GM23338 (cell line): ENCODE measurements at regions not wholly inside any gene's neighbourhood (a gene's known extent, or its start where the extent isn't known, plus 50 kb on each side); places are given as distances from the start of the nearest gene placed in this dataset.

Experiments used
- ATAC-seq: fragments of 200-7000 bp; cut with Tn5 transposase; 3 replicates; pipeline ENCODE4 v1.9.1; 2020
- DNase-seq: peaks from one replicate; pipeline ENCODE4 v3.0.0-alpha.2; 2015; ENCODE audit warnings: low spot score
- H2AFZ ChIP-seq: fragments of 200-600 bp; sonication (generic); 2 replicates; pipeline ENCODE4 v1.8.0; 2016; ENCODE audit warnings: antibody characterized with exemption, mild to moderate bottlenecking, moderate library complexity
- H3F3A ChIP-seq: fragments of 200-600 bp; sonication (generic); replicated peaks from 2 replicates; pipeline ENCODE4 v1.8.0; 2017; ENCODE audit warnings: antibody characterized with exemption, mixed run types, low read depth
- H3K27ac ChIP-seq: fragments of 200-600 bp; sonication (generic); 2 replicates; pipeline ENCODE4 v1.6.1; 2016; ENCODE audit warnings: low read depth
- H3K27me3 ChIP-seq: fragments of 200-600 bp; sonication (generic); 2 replicates; pipeline ENCODE4 v1.8.0; 2016; ENCODE audit warnings: mild to moderate bottlenecking, mixed run types, moderate library complexity; ENCODE audit not compliant: insufficient read depth
- H3K36me3 ChIP-seq: fragments of 200-600 bp; sonication (generic); 2 replicates; pipeline ENCODE4 v1.8.0; 2016; ENCODE audit warnings: mild to moderate bottlenecking; ENCODE audit not compliant: insufficient read depth
- H3K4me1 ChIP-seq: fragments of 200-600 bp; sonication (generic); 2 replicates; pipeline ENCODE4 v1.8.0; 2016; ENCODE audit warnings: mild to moderate bottlenecking, moderate library complexity; ENCODE audit not compliant: insufficient read depth
- H3K4me2 ChIP-seq: fragments of 200-600 bp; sonication (generic); 2 replicates; pipeline ENCODE4 v1.7.1; 2017; ENCODE audit warnings: mixed run types
- H3K4me3 ChIP-seq: fragments of 200-600 bp; sonication (generic); 2 replicates; pipeline ENCODE4 v1.6.1; 2016; ENCODE audit warnings: mixed run types
- H3K79me2 ChIP-seq: fragments of 200-600 bp; sonication (generic); replicated peaks from 2 replicates; pipeline ENCODE4 v1.8.0; 2017; ENCODE audit warnings: mild to moderate bottlenecking; ENCODE audit not compliant: insufficient read depth
- H3K9me2 ChIP-seq: fragments of 200-600 bp; sonication (generic); 2 replicates; pipeline ENCODE4 v1.8.0; 2017; ENCODE audit not compliant: insufficient read depth
- H4K20me1 ChIP-seq: fragments of 200-600 bp; sonication (generic); replicated peaks from 2 replicates; pipeline ENCODE4 v1.8.0; 2017; ENCODE audit warnings: mild to moderate bottlenecking; ENCODE audit not compliant: insufficient read depth
- H3K27ac Mint-ChIP-seq: 2 replicates; pipeline ENCODE4 v1.8.0; 2020; ENCODE audit warnings: inconsistent platforms, mild to moderate bottlenecking, moderate library complexity, mixed read lengths
- H3K27me3 Mint-ChIP-seq: 3 replicates; pipeline ENCODE4 v1.8.0; 2022; ENCODE audit warnings: low read depth, mild to moderate bottlenecking, moderate library complexity, mixed read lengths, inconsistent platforms; ENCODE audit not compliant: insufficient read depth, poor library complexity
- H3K36me3 Mint-ChIP-seq: 3 replicates; pipeline ENCODE4 v1.8.0; 2021; ENCODE audit warnings: low read depth, mild to moderate bottlenecking, inconsistent platforms, moderate library complexity, mixed read lengths
- H3K4me1 Mint-ChIP-seq: 3 replicates; pipeline ENCODE4 v1.8.0; 2020; ENCODE audit warnings: mild to moderate bottlenecking, inconsistent platforms, mixed read lengths
- H3K4me3 Mint-ChIP-seq: 3 replicates; pipeline ENCODE4 v1.8.0; 2021; ENCODE audit warnings: moderate library complexity, mild to moderate bottlenecking, inconsistent platforms, mixed read lengths
- H3K9me3 Mint-ChIP-seq: 3 replicates; pipeline ENCODE4 v1.8.0; 2020; ENCODE audit warnings: moderate library complexity, mild to moderate bottlenecking, inconsistent platforms, mixed read lengths
- CREB1 ChIP-seq: fragments of 250-450 bp; sonication (Bioruptor Pico); IDR thresholded peaks from 2 replicates; pipeline ENCODE4 v1.5.0; 2020; ENCODE audit warnings: low read depth, mild to moderate bottlenecking, moderate library complexity
- EZH2 ChIP-seq: fragments of 200-600 bp; sonication (generic); IDR thresholded peaks from one replicate; pipeline ENCODE4 v1.8.0; 2017; ENCODE audit warnings: antibody characterized with exemption, mild to moderate bottlenecking, low read depth; ENCODE audit not compliant: unreplicated experiment
- EZH2phosphoT487 ChIP-seq: fragments of 200-600 bp; sonication (generic); IDR thresholded peaks from one replicate; pipeline ENCODE4 v1.8.1; 2018; ENCODE audit warnings: antibody characterized with exemption; ENCODE audit not compliant: unreplicated experiment
- JUNB ChIP-seq: IDR thresholded peaks from one replicate; pipeline ENCODE4 v1.6.1; 2016; ENCODE audit warnings: antibody characterized with exemption; ENCODE audit not compliant: unreplicated experiment
- NANOG ChIP-seq: IDR thresholded peaks from 2 replicates; pipeline ENCODE4 v1.6.1; 2016; ENCODE audit warnings: antibody characterized with exemption, borderline replicate concordance
- ZNF114 ChIP-seq: fragments of 250-450 bp; sonication (Bioruptor Pico); IDR thresholded peaks from 2 replicates; pipeline ENCODE4 v1.5.0; 2020; ENCODE audit warnings: mild to moderate bottlenecking, moderate library complexity
- TF ChIP-seq, protein P1 (sequence below): fragments of 250-450 bp; sonication (Bioruptor Pico); IDR thresholded peaks from 2 replicates; pipeline ENCODE4 v1.5.0; 2020; ENCODE audit warnings: mild to moderate bottlenecking, moderate library complexity
- TF ChIP-seq, protein P2 (sequence below): IDR thresholded peaks from one replicate; pipeline ENCODE4 v1.6.1; 2018; ENCODE audit warnings: antibody characterized with exemption; ENCODE audit not compliant: unreplicated experiment
- TF ChIP-seq, protein P3 (sequence below), 2 experiments: fragments of 200-600 bp in 1 of 2; sonication (generic) in 1 of 2; conservative IDR thresholded peaks; 2 replicates each; pipeline versions ENCODE4 v1.5.1 to v1.6.1; 2016 to 2017; ENCODE audit warnings: antibody characterized with exemption in 2 of 2, low read depth in 2 of 2, mild to moderate bottlenecking in 2 of 2, moderate library complexity in 1 of 2

DNA sequence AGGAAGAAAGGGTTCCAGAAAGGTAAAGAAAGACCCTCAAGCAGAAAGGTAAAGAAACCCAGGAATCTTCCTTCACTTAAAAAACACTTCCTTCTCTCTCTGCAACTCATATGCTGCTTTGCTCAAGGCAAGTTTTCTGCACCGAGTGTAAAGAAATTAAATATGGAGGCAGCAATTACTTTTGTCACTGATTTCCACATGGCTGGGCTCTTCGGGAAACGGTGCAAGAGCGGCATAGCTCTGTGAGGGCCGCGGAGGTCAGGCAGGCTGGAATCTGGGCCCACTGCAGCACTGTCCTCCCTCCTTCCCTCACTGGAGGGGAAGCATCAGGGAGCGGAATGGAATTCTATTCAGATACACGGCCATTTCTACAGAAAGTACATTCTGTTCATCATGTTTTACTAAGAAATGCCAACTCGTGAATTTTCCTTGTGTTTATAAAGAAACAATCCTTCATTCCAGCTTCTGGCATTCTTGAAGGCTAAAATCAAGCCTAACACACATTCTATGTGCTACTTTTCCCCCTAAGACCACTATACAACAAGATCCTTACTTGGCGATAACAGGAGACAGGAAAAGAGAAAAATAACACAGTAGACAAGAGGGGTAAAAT lies 212.2 kb downstream of the SIPA1L2 start:
- H3K79me2 ChIP-seq = no peaks in the 10 kb centered on the region
- H3K4me3 Mint-ChIP-seq = no peak overlapping the region
- peaks cover 5% of the 10 kb centered on the region for H3K36me3 Mint-ChIP-seq
- ATAC-seq = peak; percentile 39; the same call in 2 of the 3 replicates
- no peaks in the 10 kb centered on the region; the same call in 1 of the 2 replicates for H3K9me2 ChIP-seq
- DNase-seq = no peak
- H3K27ac ChIP-seq = no peak overlapping the region
- H3K36me3 ChIP-seq = 0 out of 2 replicates have a peak, but pooled peaks cover 2% of the 10 kb centered on the region
- H3K4me1 Mint-ChIP-seq = no peaks in the 10 kb centered on the region
- TF ChIP-seq JUNB (no peak), EZH2 (no peak), EZH2phosphoT487 (no peak), CREB1 (CRISPR knock-in tag) (no peak), ZNF114 (CRISPR knock-in tag) (no peak), NANOG (no peak)
- TF ChIP-seq, protein P1, sequence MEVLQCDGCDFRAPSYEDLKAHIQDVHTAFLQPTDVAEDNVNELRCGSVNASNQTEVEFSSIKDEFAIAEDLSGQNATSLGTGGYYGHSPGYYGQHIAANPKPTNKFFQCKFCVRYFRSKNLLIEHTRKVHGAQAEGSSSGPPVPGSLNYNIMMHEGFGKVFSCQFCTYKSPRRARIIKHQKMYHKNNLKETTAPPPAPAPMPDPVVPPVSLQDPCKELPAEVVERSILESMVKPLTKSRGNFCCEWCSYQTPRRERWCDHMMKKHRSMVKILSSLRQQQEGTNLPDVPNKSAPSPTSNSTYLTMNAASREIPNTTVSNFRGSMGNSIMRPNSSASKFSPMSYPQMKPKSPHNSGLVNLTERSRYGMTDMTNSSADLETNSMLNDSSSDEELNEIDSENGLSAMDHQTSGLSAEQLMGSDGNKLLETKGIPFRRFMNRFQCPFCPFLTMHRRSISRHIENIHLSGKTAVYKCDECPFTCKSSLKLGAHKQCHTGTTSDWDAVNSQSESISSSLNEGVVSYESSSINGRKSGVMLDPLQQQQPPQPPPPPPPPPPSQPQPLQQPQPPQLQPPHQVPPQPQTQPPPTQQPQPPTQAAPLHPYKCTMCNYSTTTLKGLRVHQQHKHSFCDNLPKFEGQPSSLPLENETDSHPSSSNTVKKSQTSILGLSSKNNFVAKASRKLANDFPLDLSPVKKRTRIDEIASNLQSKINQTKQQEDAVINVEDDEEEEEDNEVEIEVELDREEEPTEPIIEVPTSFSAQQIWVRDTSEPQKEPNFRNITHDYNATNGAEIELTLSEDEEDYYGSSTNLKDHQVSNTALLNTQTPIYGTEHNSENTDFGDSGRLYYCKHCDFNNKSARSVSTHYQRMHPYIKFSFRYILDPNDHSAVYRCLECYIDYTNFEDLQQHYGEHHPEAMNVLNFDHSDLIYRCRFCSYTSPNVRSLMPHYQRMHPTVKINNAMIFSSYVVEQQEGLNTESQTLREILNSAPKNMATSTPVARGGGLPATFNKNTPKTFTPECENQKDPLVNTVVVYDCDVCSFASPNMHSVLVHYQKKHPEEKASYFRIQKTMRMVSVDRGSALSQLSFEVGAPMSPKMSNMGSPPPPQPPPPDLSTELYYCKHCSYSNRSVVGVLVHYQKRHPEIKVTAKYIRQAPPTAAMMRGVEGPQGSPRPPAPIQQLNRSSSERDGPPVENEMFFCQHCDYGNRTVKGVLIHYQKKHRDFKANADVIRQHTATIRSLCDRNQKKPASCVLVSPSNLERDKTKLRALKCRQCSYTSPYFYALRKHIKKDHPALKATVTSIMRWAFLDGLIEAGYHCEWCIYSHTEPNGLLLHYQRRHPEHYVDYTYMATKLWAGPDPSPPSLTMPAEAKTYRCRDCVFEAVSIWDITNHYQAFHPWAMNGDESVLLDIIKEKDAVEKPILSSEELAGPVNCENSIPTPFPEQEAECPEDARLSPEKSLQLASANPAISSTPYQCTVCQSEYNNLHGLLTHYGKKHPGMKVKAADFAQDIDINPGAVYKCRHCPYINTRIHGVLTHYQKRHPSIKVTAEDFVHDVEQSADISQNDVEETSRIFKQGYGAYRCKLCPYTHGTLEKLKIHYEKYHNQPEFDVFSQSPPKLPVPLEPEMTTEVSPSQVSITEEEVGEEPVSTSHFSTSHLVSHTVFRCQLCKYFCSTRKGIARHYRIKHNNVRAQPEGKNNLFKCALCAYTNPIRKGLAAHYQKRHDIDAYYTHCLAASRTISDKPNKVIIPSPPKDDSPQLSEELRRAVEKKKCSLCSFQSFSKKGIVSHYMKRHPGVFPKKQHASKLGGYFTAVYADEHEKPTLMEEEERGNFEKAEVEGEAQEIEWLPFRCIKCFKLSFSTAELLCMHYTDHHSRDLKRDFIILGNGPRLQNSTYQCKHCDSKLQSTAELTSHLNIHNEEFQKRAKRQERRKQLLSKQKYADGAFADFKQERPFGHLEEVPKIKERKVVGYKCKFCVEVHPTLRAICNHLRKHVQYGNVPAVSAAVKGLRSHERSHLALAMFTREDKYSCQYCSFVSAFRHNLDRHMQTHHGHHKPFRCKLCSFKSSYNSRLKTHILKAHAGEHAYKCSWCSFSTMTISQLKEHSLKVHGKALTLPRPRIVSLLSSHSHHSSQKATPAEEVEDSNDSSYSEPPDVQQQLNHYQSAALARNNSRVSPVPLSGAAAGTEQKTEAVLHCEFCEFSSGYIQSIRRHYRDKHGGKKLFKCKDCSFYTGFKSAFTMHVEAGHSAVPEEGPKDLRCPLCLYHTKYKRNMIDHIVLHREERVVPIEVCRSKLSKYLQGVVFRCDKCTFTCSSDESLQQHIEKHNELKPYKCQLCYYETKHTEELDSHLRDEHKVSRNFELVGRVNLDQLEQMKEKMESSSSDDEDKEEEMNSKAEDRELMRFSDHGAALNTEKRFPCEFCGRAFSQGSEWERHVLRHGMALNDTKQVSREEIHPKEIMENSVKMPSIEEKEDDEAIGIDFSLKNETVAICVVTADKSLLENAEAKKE (CRISPR knock-in tag) = no peak
- TF ChIP-seq, protein P2, sequence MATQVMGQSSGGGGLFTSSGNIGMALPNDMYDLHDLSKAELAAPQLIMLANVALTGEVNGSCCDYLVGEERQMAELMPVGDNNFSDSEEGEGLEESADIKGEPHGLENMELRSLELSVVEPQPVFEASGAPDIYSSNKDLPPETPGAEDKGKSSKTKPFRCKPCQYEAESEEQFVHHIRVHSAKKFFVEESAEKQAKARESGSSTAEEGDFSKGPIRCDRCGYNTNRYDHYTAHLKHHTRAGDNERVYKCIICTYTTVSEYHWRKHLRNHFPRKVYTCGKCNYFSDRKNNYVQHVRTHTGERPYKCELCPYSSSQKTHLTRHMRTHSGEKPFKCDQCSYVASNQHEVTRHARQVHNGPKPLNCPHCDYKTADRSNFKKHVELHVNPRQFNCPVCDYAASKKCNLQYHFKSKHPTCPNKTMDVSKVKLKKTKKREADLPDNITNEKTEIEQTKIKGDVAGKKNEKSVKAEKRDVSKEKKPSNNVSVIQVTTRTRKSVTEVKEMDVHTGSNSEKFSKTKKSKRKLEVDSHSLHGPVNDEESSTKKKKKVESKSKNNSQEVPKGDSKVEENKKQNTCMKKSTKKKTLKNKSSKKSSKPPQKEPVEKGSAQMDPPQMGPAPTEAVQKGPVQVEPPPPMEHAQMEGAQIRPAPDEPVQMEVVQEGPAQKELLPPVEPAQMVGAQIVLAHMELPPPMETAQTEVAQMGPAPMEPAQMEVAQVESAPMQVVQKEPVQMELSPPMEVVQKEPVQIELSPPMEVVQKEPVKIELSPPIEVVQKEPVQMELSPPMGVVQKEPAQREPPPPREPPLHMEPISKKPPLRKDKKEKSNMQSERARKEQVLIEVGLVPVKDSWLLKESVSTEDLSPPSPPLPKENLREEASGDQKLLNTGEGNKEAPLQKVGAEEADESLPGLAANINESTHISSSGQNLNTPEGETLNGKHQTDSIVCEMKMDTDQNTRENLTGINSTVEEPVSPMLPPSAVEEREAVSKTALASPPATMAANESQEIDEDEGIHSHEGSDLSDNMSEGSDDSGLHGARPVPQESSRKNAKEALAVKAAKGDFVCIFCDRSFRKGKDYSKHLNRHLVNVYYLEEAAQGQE = no peak
- TF ChIP-seq, protein P3, sequence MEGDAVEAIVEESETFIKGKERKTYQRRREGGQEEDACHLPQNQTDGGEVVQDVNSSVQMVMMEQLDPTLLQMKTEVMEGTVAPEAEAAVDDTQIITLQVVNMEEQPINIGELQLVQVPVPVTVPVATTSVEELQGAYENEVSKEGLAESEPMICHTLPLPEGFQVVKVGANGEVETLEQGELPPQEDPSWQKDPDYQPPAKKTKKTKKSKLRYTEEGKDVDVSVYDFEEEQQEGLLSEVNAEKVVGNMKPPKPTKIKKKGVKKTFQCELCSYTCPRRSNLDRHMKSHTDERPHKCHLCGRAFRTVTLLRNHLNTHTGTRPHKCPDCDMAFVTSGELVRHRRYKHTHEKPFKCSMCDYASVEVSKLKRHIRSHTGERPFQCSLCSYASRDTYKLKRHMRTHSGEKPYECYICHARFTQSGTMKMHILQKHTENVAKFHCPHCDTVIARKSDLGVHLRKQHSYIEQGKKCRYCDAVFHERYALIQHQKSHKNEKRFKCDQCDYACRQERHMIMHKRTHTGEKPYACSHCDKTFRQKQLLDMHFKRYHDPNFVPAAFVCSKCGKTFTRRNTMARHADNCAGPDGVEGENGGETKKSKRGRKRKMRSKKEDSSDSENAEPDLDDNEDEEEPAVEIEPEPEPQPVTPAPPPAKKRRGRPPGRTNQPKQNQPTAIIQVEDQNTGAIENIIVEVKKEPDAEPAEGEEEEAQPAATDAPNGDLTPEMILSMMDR (conservative IDR thresholded peaks at IDR 0.05; ENCODE audit: low read depth in 2 of 2) = no peak
- no peak overlapping the region for H3K4me2 ChIP-seq
- no peak overlapping the region for H2AFZ ChIP-seq
- no peak overlapping the region for H3K27ac Mint-ChIP-seq
- H3K9me3 Mint-ChIP-seq = no peaks in the 10 kb centered on the region
- H3K27me3 Mint-ChIP-seq = no peaks in the 10 kb centered on the region
- H3K4me1 ChIP-seq = no peaks in the 10 kb centered on the region
- no peaks in the 10 kb centered on the region; the same call in 1 of the 2 replicates for H4K20me1 ChIP-seq
- H3K4me3 ChIP-seq = no peak overlapping the region
- no peaks in the 10 kb centered on the region for H3K27me3 ChIP-seq
- no peaks in the 10 kb centered on the region for H3F3A ChIP-seq
